ENCODE measurements at regions not wholly inside any gene's neighbourhood (a gene's known extent, or its start where the extent isn't known, plus 50 kb on each side); places are given as distances from the start of the nearest gene placed in this dataset.
A peak's percentile ranks its signal among the peaks of the same experiment; 100 is the strongest.

GRCh38 chr11:70887542-70887827 lies 364.9 kb downstream of the SHANK2 start:
- H3K4me1 ChIP-seq = peaks cover 32% of the 10 kb centered on the region
- no peak for TF ChIP-seq CTCF (IDR thresholded peaks at IDR 0.05)
- no peak for TF ChIP-seq EZH2phosphoT487 (IDR thresholded peaks at IDR 0.05)
- H4K20me1 ChIP-seq (ENCODE audit: low read depth) = no peaks in the 10 kb centered on the region
- H2AFZ ChIP-seq (replicated peaks) = no peak overlapping the region
- Mint-ChIP-seq H3K4me3 (no peak overlapping the region), H3K4me1 (peaks cover 29% of the 10 kb centered on the region), H3K27ac (no peak overlapping the region), H3K27me3 (ENCODE audit: insufficient read depth, low read depth) (peaks cover 5% of the 10 kb centered on the region), H3K36me3 (no peaks in the 10 kb centered on the region), H3K9me3 (peaks cover 14% of the 10 kb centered on the region)
- no peaks in the 10 kb centered on the region for H3K36me3 ChIP-seq
- H3F3A ChIP-seq (ENCODE audit: low read depth) = peaks cover 26% of the 10 kb centered on the region
- no peaks in the 10 kb centered on the region for H3K9me3 ChIP-seq (ENCODE audit: low read depth)
- no peaks in the 10 kb centered on the region for H3K79me2 ChIP-seq (ENCODE audit: low read depth)
- H3K27ac ChIP-seq = peak overlapping the region; percentile 91
- H3K4me3 ChIP-seq = no peak overlapping the region
- H3K9ac ChIP-seq = no peak overlapping the region
- peak; percentile 79 for DNase-seq (ENCODE audit: low spot score)
- H3K27me3 ChIP-seq = no peaks in the 10 kb centered on the region
- peak overlapping the region; percentile 70 for H3K4me2 ChIP-seq

GRCh38 chr11:70888061-70888460 lies 364.3 kb downstream of the SHANK2 start:
- H3K36me3 Mint-ChIP-seq = no peaks in the 10 kb centered on the region
- H3K4me3 Mint-ChIP-seq = no peak overlapping the region
- peak overlapping the region; percentile 70 for H3K4me2 ChIP-seq

GRCh38 chr11:70889411-70889810 lies 363.0 kb downstream of the SHANK2 start:
- H3F3A ChIP-seq (ENCODE audit: low read depth) = peaks cover 26% of the 10 kb centered on the region
- no peaks in the 10 kb centered on the region for H3K27me3 ChIP-seq
- H3K36me3 ChIP-seq = no peaks in the 10 kb centered on the region
- H3K9me3 ChIP-seq (ENCODE audit: low read depth) = no peaks in the 10 kb centered on the region
- no peaks in the 10 kb centered on the region for H4K20me1 ChIP-seq (ENCODE audit: low read depth)
- H2AFZ ChIP-seq (replicated peaks) = no peak overlapping the region
- no peak overlapping the region for H3K4me2 ChIP-seq
- no peak overlapping the region for H3K9ac ChIP-seq
- H3K4me3 Mint-ChIP-seq = no peak overlapping the region
- H3K4me1 Mint-ChIP-seq = peaks cover 27% of the 10 kb centered on the region
- no peak for TF ChIP-seq CTCF (IDR thresholded peaks at IDR 0.05)
- no peak for TF ChIP-seq EZH2phosphoT487 (IDR thresholded peaks at IDR 0.05)
- no peak for TF ChIP-seq EZH2 (IDR thresholded peaks at IDR 0.05)
- no peaks in the 10 kb centered on the region for H3K36me3 Mint-ChIP-seq
- H3K9me3 Mint-ChIP-seq = peaks cover 14% of the 10 kb centered on the region
- no peak overlapping the region for H3K4me3 ChIP-seq
- H3K27ac Mint-ChIP-seq = no peak overlapping the region
- H3K4me1 ChIP-seq = peaks cover 43% of the 10 kb centered on the region
- H3K79me2 ChIP-seq (ENCODE audit: low read depth) = no peaks in the 10 kb centered on the region
- peaks cover 5% of the 10 kb centered on the region for H3K27me3 Mint-ChIP-seq (ENCODE audit: insufficient read depth, low read depth)
- no peak for DNase-seq (ENCODE audit: low spot score)
- H3K27ac ChIP-seq = no peak overlapping the region

More at GRCh38 chr11:70888061-70888460, 364.3 kb downstream of the SHANK2 start:
- H2AFZ ChIP-seq (replicated peaks) = no peak overlapping the region
- no peaks in the 10 kb centered on the region for H3K9me3 ChIP-seq (ENCODE audit: low read depth)
- no peak overlapping the region for H3K9ac ChIP-seq
- DNase-seq (ENCODE audit: low spot score) = no peak
- H3K9me3 Mint-ChIP-seq = peaks cover 14% of the 10 kb centered on the region
- peaks cover 26% of the 10 kb centered on the region for H3F3A ChIP-seq (ENCODE audit: low read depth)
- peaks cover 34% of the 10 kb centered on the region for H3K4me1 ChIP-seq
- TF ChIP-seq CTCF (IDR thresholded peaks at IDR 0.05) (no peak), EZH2 (IDR thresholded peaks at IDR 0.05) (no peak), EZH2phosphoT487 (IDR thresholded peaks at IDR 0.05) (no peak)
- no peaks in the 10 kb centered on the region for H3K79me2 ChIP-seq (ENCODE audit: low read depth)
- peak overlapping the region; percentile 91 for H3K27ac ChIP-seq
- H3K27ac Mint-ChIP-seq = no peak overlapping the region
- peaks cover 27% of the 10 kb centered on the region for H3K4me1 Mint-ChIP-seq
- no peak overlapping the region for H3K4me3 ChIP-seq
- peaks cover 5% of the 10 kb centered on the region for H3K27me3 Mint-ChIP-seq (ENCODE audit: insufficient read depth, low read depth)
- H3K27me3 ChIP-seq = no peaks in the 10 kb centered on the region
- H4K20me1 ChIP-seq (ENCODE audit: low read depth) = no peaks in the 10 kb centered on the region
- no peaks in the 10 kb centered on the region for H3K36me3 ChIP-seq

Measured in neural progenitor cell (in vitro differentiated cells).